D721Med (cell line): ENCODE measurements at regions not wholly inside any gene's neighbourhood (a gene's known extent, or its start where the extent isn't known, plus 50 kb on each side); places are given as distances from the start of the nearest gene placed in this dataset.

Source experiments
- DNase-seq: peaks from one replicate; pipeline ENCODE4 v3.0.0; 2011; ENCODE audit warnings: low spot score; ENCODE audit not compliant: insufficient read length
- FAIRE-seq: peaks from 2 replicates; lab custom pipeline; 2011; peaks lifted over from hg19 to GRCh38; lab: Jason Lieb, UNC
- CTCF ChIP-seq: IDR thresholded peaks from 2 replicates; pipeline ENCODE4 v1.5.1; 2012; ENCODE audit warnings: mild to moderate bottlenecking, control low read depth; ENCODE audit not compliant: insufficient read depth; ENCODE audit errors: missing control alignments

- no peak for DNase-seq
- no peak for FAIRE-seq
- TF ChIP-seq CTCF = no peak
Measured at GRCh38 chr9:13811876-13812275, 502.1 kb downstream of the NFIB start.

GRCh38 chr9:13810510-13810909, 503.4 kb downstream of the NFIB start:
- FAIRE-seq (no peak), DNase-seq (no peak)
- no peak for TF ChIP-seq CTCF

GRCh38 chr9:13809401-13809800, 504.5 kb downstream of the NFIB start:
- no peak for TF ChIP-seq CTCF
- DNase-seq (no peak), FAIRE-seq (no peak)

GRCh38 chr9:13807118-13807517, 506.8 kb downstream of the NFIB start:
- no peak for TF ChIP-seq CTCF
- FAIRE-seq (no peak), DNase-seq (no peak)

- no peak for FAIRE-seq
- DNase-seq = no peak
- no peak for TF ChIP-seq CTCF
Measured at GRCh38 chr9:13806714-13807113, 507.2 kb downstream of the NFIB start.

GRCh38 chr9:13805546-13805945, 508.4 kb downstream of the NFIB start:
- DNase-seq = no peak
- FAIRE-seq = no peak
- no peak for TF ChIP-seq CTCF

- TF ChIP-seq CTCF = no peak
- DNase-seq = no peak
- FAIRE-seq = no peak
Measured at GRCh38 chr9:13804532-13804931, 509.4 kb downstream of the NFIB start.
